Vagina (tissue), 2 donors: ENCODE measurements at regions not wholly inside any gene's neighbourhood (a gene's known extent, or its start where the extent isn't known, plus 50 kb on each side); places are given as distances from the start of the nearest gene placed in this dataset.

Experiments
- CTCF ChIP-seq, 3 experiments: fragments of 450-650 bp in 2 of 3; fragments of 200-600 bp in 1 of 3; sonication (generic) in 1 of 3; IDR thresholded peaks; one replicate each; pipeline ENCODE4 v1.5.1; 2017 to 2019; ENCODE audit warnings: antibody characterized with exemption in 3 of 3, mild to moderate bottlenecking in 2 of 3, moderate library complexity in 2 of 3
- POLR2AphosphoS5 ChIP-seq, 2 donors: sonication (generic); formaldehyde crosslinking; IDR thresholded peaks; one replicate each; pipeline ENCODE4 v1.9.0; 2017; ENCODE audit warnings: antibody characterized with exemption in 2 of 2, mild to moderate bottlenecking in 2 of 2, low read depth in 1 of 2; ENCODE audit not compliant: insufficient read depth in 1 of 2

- TF ChIP-seq CTCF (IDR thresholded peaks at IDR 0.05) (no peak), POLR2AphosphoS5 (IDR thresholded peaks at IDR 0.05; ENCODE audit: insufficient read depth in 1 of 2, low read depth in 1 of 2) (no peak)
Measured at GRCh38 chr2:157181234-157181633, 76.3 kb upstream of the GALNT5 start.
